A673 (cell line): ENCODE measurements at regions not wholly inside any gene's neighbourhood (a gene's known extent, or its start where the extent isn't known, plus 50 kb on each side); places are given as distances from the start of the nearest gene placed in this dataset.

ENCODE experiments used
- EZH2 ChIP-seq: fragments of 200-600 bp; sonication (generic); IDR thresholded peaks from 2 replicates; pipeline ENCODE4 v1.6.1; 2017; ENCODE audit warnings: borderline replicate concordance, low read depth, mild to moderate bottlenecking, mixed read lengths, antibody characterized with exemption, low read length; ENCODE audit not compliant: poor library complexity, severe bottlenecking
- TF ChIP-seq, protein P1 (sequence below): fragments of 300-800, 200-600 bp; sonication (generic); conservative IDR thresholded peaks from 2 replicates; pipeline ENCODE4 v1.5.1; 2017; ENCODE audit warnings: low read depth, mild to moderate bottlenecking, antibody characterized with exemption, low read length, moderate library complexity, mixed read lengths

DNA sequence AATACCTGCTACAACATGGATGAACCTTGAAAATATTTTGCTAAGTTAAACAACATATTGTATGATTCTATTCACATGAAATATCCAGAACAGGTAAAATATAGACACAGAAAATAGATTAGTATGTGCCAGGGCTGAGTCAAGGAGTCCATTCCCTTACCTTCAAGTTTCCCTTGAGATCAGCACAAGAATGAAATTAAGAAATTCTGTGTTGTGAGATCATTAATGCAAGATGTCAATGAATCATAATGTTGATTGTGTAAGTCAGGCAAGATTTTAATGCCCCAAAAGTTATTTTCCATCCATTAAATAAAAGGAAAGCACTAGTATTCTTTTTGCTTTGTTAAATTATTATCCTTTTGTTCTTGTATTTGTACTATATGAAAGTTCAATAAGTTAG is 139.4 kb downstream of the MRPL39 start:
- TF ChIP-seq, protein P1, sequence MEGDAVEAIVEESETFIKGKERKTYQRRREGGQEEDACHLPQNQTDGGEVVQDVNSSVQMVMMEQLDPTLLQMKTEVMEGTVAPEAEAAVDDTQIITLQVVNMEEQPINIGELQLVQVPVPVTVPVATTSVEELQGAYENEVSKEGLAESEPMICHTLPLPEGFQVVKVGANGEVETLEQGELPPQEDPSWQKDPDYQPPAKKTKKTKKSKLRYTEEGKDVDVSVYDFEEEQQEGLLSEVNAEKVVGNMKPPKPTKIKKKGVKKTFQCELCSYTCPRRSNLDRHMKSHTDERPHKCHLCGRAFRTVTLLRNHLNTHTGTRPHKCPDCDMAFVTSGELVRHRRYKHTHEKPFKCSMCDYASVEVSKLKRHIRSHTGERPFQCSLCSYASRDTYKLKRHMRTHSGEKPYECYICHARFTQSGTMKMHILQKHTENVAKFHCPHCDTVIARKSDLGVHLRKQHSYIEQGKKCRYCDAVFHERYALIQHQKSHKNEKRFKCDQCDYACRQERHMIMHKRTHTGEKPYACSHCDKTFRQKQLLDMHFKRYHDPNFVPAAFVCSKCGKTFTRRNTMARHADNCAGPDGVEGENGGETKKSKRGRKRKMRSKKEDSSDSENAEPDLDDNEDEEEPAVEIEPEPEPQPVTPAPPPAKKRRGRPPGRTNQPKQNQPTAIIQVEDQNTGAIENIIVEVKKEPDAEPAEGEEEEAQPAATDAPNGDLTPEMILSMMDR: no peak
- TF ChIP-seq EZH2: no peak
